Activated CD8-positive, alpha-beta T cell treated with anti-CD3 and anti-CD28 coated beads for 36 hours (primary cell): ENCODE measurements at regions not wholly inside any gene's neighbourhood (a gene's known extent, or its start where the extent isn't known, plus 50 kb on each side); places are given as distances from the start of the nearest gene placed in this dataset.

ENCODE experiments used
- ATAC-seq: fragments of 200-7000 bp; cut with Tn5 transposase; one replicate; pipeline ENCODE4 v1.10.0; 2021; ENCODE audit warnings: mild to moderate bottlenecking, moderate library complexity
- CTCF ChIA-PET: fragments of 350-600 bp; sonication (Branson Sonifier 250); formaldehyde crosslinking; loops from one replicate; lab custom pipeline; 2021; ENCODE audit warnings: antibody characterized with exemption; lab: Charles Lee
- POLR2A ChIA-PET: fragments of 350-600 bp; sonication (Branson Sonifier 250); formaldehyde crosslinking; loops from one replicate; lab custom pipeline; 2021; ENCODE audit warnings: antibody characterized with exemption; lab: Charles Lee
- DNase-seq: peaks from one replicate; pipeline ENCODE4 v3.0.0-alpha.2; 2020
- H3K27ac Mint-ChIP-seq: one replicate; pipeline ENCODE4 v1.8.0; 2021; ENCODE audit warnings: mild to moderate bottlenecking, mixed read lengths
- H3K27me3 Mint-ChIP-seq: one replicate; pipeline ENCODE4 v1.8.0; 2021; ENCODE audit warnings: mixed read lengths
- H3K36me3 Mint-ChIP-seq: one replicate; pipeline ENCODE4 v1.8.0; 2021; ENCODE audit warnings: low read depth, mixed read lengths
- H3K4me1 Mint-ChIP-seq: one replicate; pipeline ENCODE4 v1.8.0; 2021; ENCODE audit warnings: low read depth, mixed read lengths
- H3K4me3 Mint-ChIP-seq: one replicate; pipeline ENCODE4 v1.8.0; 2021; ENCODE audit warnings: mild to moderate bottlenecking, moderate library complexity, mixed read lengths
- H3K9me3 Mint-ChIP-seq: one replicate; pipeline ENCODE4 v1.8.0; 2021; ENCODE audit warnings: mixed read lengths
- CTCF ChIP-seq: fragments of 200-600 bp; IDR thresholded peaks from one replicate; pipeline ENCODE4 v1.8.0; 2022; ENCODE audit warnings: antibody characterized with exemption, mild to moderate bottlenecking
- intact Hi-C: fragments of 100-400 bp; cut with micrococcal nuclease; formaldehyde crosslinking; loops from one replicate; pipeline ENCODE4 v1.10.0; 2022

- ChIA-PET POLR2A (no interaction called here), CTCF (no interaction called here)
- no peak for TF ChIP-seq CTCF
- intact Hi-C loops: no loop called here
- no peak for DNase-seq
- H3K36me3 Mint-ChIP-seq: no peaks in the 10 kb centered on the region
- no peak for ATAC-seq
- H3K27me3 Mint-ChIP-seq: no peaks in the 10 kb centered on the region
- H3K4me1 Mint-ChIP-seq: no peaks in the 10 kb centered on the region
- no peaks in the 10 kb centered on the region for H3K9me3 Mint-ChIP-seq
- no peak overlapping the region for H3K4me3 Mint-ChIP-seq
- H3K27ac Mint-ChIP-seq: no peak overlapping the region
Measured at GRCh38 chr1:4165686-4166300, 265.7 kb upstream of the C1orf174 start.

GRCh38 chr1:4166713-4167112, 266.6 kb upstream of the C1orf174 start:
- Mint-ChIP-seq H3K36me3 (no peaks in the 10 kb centered on the region), H3K9me3 (no peaks in the 10 kb centered on the region), H3K4me1 (no peaks in the 10 kb centered on the region), H3K27me3 (no peaks in the 10 kb centered on the region), H3K4me3 (no peak overlapping the region), H3K27ac (no peak overlapping the region)
- intact Hi-C loops: no loop called here
- DNase-seq: no peak
- POLR2A ChIA-PET: no interaction called here
- TF ChIP-seq CTCF: no peak
- no peak for ATAC-seq
- CTCF ChIA-PET: no interaction called here

- no peaks in the 10 kb centered on the region for H3K4me1 Mint-ChIP-seq
- POLR2A ChIA-PET: no interaction called here
- no peak for ATAC-seq
- no peak for DNase-seq
- intact Hi-C loops: no loop called here
- no peak for TF ChIP-seq CTCF
- H3K27ac Mint-ChIP-seq: no peak overlapping the region
- peaks cover 2% of the 10 kb centered on the region for H3K27me3 Mint-ChIP-seq
- no peak overlapping the region for H3K4me3 Mint-ChIP-seq
- H3K36me3 Mint-ChIP-seq: no peaks in the 10 kb centered on the region
- CTCF ChIA-PET: no interaction called here
- no peaks in the 10 kb centered on the region for H3K9me3 Mint-ChIP-seq
Measured at GRCh38 chr1:4169991-4170390, 269.9 kb upstream of the C1orf174 start.

- no peaks in the 10 kb centered on the region for H3K9me3 Mint-ChIP-seq
- H3K4me1 Mint-ChIP-seq: no peaks in the 10 kb centered on the region
- ATAC-seq (no peak), DNase-seq (no peak)
- no peaks in the 10 kb centered on the region for H3K36me3 Mint-ChIP-seq
- TF ChIP-seq CTCF: no peak
- H3K27me3 Mint-ChIP-seq: peaks cover 2% of the 10 kb centered on the region
- intact Hi-C loops: no loop called here
- ChIA-PET CTCF (no interaction called here), POLR2A (no interaction called here)
- H3K27ac Mint-ChIP-seq: no peak overlapping the region
- no peak overlapping the region for H3K4me3 Mint-ChIP-seq
Measured at GRCh38 chr1:4170548-4171340, 270.7 kb upstream of the C1orf174 start.
